Keratinocyte (primary cell): ENCODE measurements at regions not wholly inside any gene's neighbourhood (a gene's known extent, or its start where the extent isn't known, plus 50 kb on each side); places are given as distances from the start of the nearest gene placed in this dataset.

Experiments used
- DNase-seq: peaks from one replicate; pipeline ENCODE4 v3.0.0-alpha.2; 2011; ENCODE audit warnings: low read depth, missing footprints, low spot score
- FAIRE-seq: peaks from 2 replicates; lab custom pipeline; 2011; peaks lifted over from hg19 to GRCh38; lab: Jason Lieb, UNC
- H2AFZ ChIP-seq: 2 replicates; pipeline ENCODE4 v1.6.0; 2012; ENCODE audit warnings: low read length, control low read depth, inconsistent platforms; ENCODE audit not compliant: control insufficient read depth
- H3K27ac ChIP-seq: 2 replicates; pipeline ENCODE4 v1.5.1; 2011; ENCODE audit warnings: low read length; ENCODE audit not compliant: control insufficient read depth, insufficient read depth
- H3K27me3 ChIP-seq: 3 replicates; pipeline ENCODE4 v1.6.0; 2011; ENCODE audit warnings: low read length; ENCODE audit not compliant: control insufficient read depth, insufficient read depth; ENCODE audit errors: extremely low read depth
- H3K36me3 ChIP-seq, 2 experiments: 2 replicates in 1 of 2; 3 replicates in 1 of 2; pipeline ENCODE4 v1.5.1; 2011; ENCODE audit warnings: low read length in 2 of 2, mild to moderate bottlenecking in 1 of 2; ENCODE audit not compliant: control insufficient read depth in 2 of 2, insufficient read depth in 2 of 2; ENCODE audit errors: extremely low read depth in 1 of 2
- H3K4me1 ChIP-seq: 3 replicates; pipeline ENCODE4 v1.5.1; 2011; ENCODE audit warnings: low read length; ENCODE audit not compliant: control insufficient read depth, insufficient read depth; ENCODE audit errors: extremely low read depth
- H3K4me2 ChIP-seq: 3 replicates; pipeline ENCODE4 v1.6.0; 2011; ENCODE audit warnings: low read depth, low read length; ENCODE audit not compliant: control insufficient read depth, insufficient read depth; ENCODE audit errors: extremely low read depth
- H3K4me3 ChIP-seq, 3 experiments: fragments of 200-600 bp in 1 of 3; sonication (generic) in 1 of 3; 2 replicates in 2 of 3; 3 replicates in 1 of 3; pipeline ENCODE4 v1.5.1; 2011 to 2016; ENCODE audit warnings: low read length in 3 of 3, mild to moderate bottlenecking in 3 of 3, control low read depth in 2 of 3, inconsistent platforms in 1 of 3, low read depth in 1 of 3, mixed read lengths in 1 of 3, mixed run types in 1 of 3, moderate library complexity in 1 of 3; ENCODE audit not compliant: control insufficient read depth in 2 of 3, insufficient read depth in 2 of 3; ENCODE audit errors: extremely low read depth in 1 of 3
- H3K79me2 ChIP-seq: 2 replicates; pipeline ENCODE4 v1.6.0; 2012; ENCODE audit warnings: low read length; ENCODE audit not compliant: control insufficient read depth, insufficient read depth
- H3K9ac ChIP-seq: 3 replicates; pipeline ENCODE4 v1.6.0; 2011; ENCODE audit warnings: low read length; ENCODE audit not compliant: control insufficient read depth, insufficient read depth; ENCODE audit errors: extremely low read depth
- H3K9me1 ChIP-seq: 3 replicates; pipeline ENCODE4 v1.6.0; 2011; ENCODE audit warnings: low read length; ENCODE audit not compliant: control insufficient read depth, insufficient read depth; ENCODE audit errors: extremely low read depth
- H3K9me3 ChIP-seq: 2 replicates; pipeline ENCODE4 v1.5.1; 2012; ENCODE audit warnings: low read depth, low read length; ENCODE audit not compliant: control insufficient read depth
- H4K20me1 ChIP-seq: 3 replicates; pipeline ENCODE4 v1.6.0; 2011; ENCODE audit warnings: low read length; ENCODE audit not compliant: control insufficient read depth, insufficient read depth; ENCODE audit errors: extremely low read depth
- CTCF ChIP-seq, 3 experiments: IDR thresholded peaks in 1 of 3; conservative IDR thresholded peaks in 1 of 3; optimal IDR thresholded peaks in 1 of 3; 2 replicates in 2 of 3; 3 replicates in 1 of 3; pipeline versions ENCODE3 to v1.5.1; 2011; ENCODE audit warnings: low read length in 3 of 3, mild to moderate bottlenecking in 3 of 3, moderate library complexity in 2 of 3, control low read depth in 1 of 3, inconsistent platforms in 1 of 3; ENCODE audit not compliant: insufficient read depth in 2 of 3; ENCODE audit errors: extremely low read depth in 1 of 3
- EZH2 ChIP-seq: IDR thresholded peaks from one replicate; pipeline ENCODE4 v1.6.1; 2012; ENCODE audit warnings: inconsistent platforms, mild to moderate bottlenecking, low read length, moderate library complexity
- dilution Hi-C: fragments of 300-500 bp; cut with MboI; formaldehyde crosslinking; loops from one replicate; pipeline ENCODE4 v1.7.0; 2020; ENCODE audit warnings: low sequenced_read_pairs; ENCODE audit not compliant: extremely low pct_ligation_motif_present

- Histone ChIP-seq H3K79me2 (no peaks in the 10 kb centered on the region), H3K27me3 (no peaks in the 10 kb centered on the region), H3K36me3 (no peaks in the 10 kb centered on the region), H3K4me3 (no peak overlapping the region), H3K4me2 (no peak overlapping the region), H4K20me1 (no peaks in the 10 kb centered on the region), H3K4me1 (peaks cover 15% of the 10 kb centered on the region), H3K9me3 (no peaks in the 10 kb centered on the region), H3K27ac (no peak overlapping the region), H2AFZ (no peak overlapping the region), H3K9me1 (no peaks in the 10 kb centered on the region), H3K9ac (no peak overlapping the region)
- dilution Hi-C loops: no loop called here
- no peak for DNase-seq
- FAIRE-seq: no peak
- no peak for TF ChIP-seq CTCF (optimal IDR thresholded peaks at IDR 0.05 in 1 of 3, IDR thresholded peaks at IDR 0.05 in 1 of 3, conservative IDR thresholded peaks at IDR 0.05 in 1 of 3; ENCODE audit: extremely low read depth in 1 of 3, insufficient read depth in 2 of 3, low read length in 3 of 3)
Observed at GRCh38 chr6:137739544-137739943, 127.5 kb upstream of the TNFAIP3 start.

- no peak overlapping the region for H3K9ac ChIP-seq
- FAIRE-seq: no peak
Observed at GRCh38 chr6:137740091-137740755, 126.8 kb upstream of the TNFAIP3 start.

More at GRCh38 chr6:137740091-137740755, 126.8 kb upstream of the TNFAIP3 start:
- no peak for DNase-seq
- no peak overlapping the region for H3K27ac ChIP-seq
- no peak overlapping the region for H3K4me3 ChIP-seq
- TF ChIP-seq CTCF (optimal IDR thresholded peaks at IDR 0.05 in 1 of 3, IDR thresholded peaks at IDR 0.05 in 1 of 3, conservative IDR thresholded peaks at IDR 0.05 in 1 of 3; ENCODE audit: extremely low read depth in 1 of 3, insufficient read depth in 2 of 3, low read length in 3 of 3) (no peak), EZH2 (no peak)
- dilution Hi-C loops: no loop called here
- no peaks in the 10 kb centered on the region for H3K9me1 ChIP-seq
- no peak overlapping the region for H3K4me2 ChIP-seq
- H3K36me3 ChIP-seq: no peaks in the 10 kb centered on the region
- H3K79me2 ChIP-seq: no peaks in the 10 kb centered on the region
- H4K20me1 ChIP-seq: no peaks in the 10 kb centered on the region
- H3K9me3 ChIP-seq: no peaks in the 10 kb centered on the region
- no peaks in the 10 kb centered on the region for H3K27me3 ChIP-seq
- no peak overlapping the region for H2AFZ ChIP-seq
- peaks cover 15% of the 10 kb centered on the region for H3K4me1 ChIP-seq
